B cell (primary cell): ENCODE measurements at regions not wholly inside any gene's neighbourhood (a gene's known extent, or its start where the extent isn't known, plus 50 kb on each side); places are given as distances from the start of the nearest gene placed in this dataset.

Experiments used
- ATAC-seq: fragments of 200-7000 bp; cut with Tn5 transposase; one replicate; pipeline ENCODE4 v1.10.0; 2021; ENCODE audit warnings: low read depth, mild to moderate bottlenecking, moderate number of reproducible peaks, moderate library complexity
- CTCF ChIA-PET: fragments of 350-600 bp; sonication (Branson Sonifier 250); formaldehyde crosslinking; loops from one replicate; lab custom pipeline; 2021; ENCODE audit warnings: antibody characterized with exemption, inconsistent platforms; lab: Charles Lee
- POLR2A ChIA-PET: fragments of 350-600 bp; sonication (Branson Sonifier 250); formaldehyde crosslinking; loops from one replicate; lab custom pipeline; 2021; ENCODE audit warnings: antibody characterized with exemption; lab: Charles Lee
- DNase-seq: peaks from one replicate; pipeline ENCODE4 v3.0.0; 2013
- H2AFZ ChIP-seq: 2 replicates; pipeline ENCODE4 v1.6.1; 2012; ENCODE audit warnings: mild to moderate bottlenecking, low read depth, low read length; ENCODE audit not compliant: insufficient read depth, poor library complexity, severe bottlenecking
- H3K27ac ChIP-seq, 2 donors: 1 replicate in 1 of 2; 2 replicates in 1 of 2; pipeline ENCODE4 v1.5.1; 2012 to 2013; ENCODE audit warnings: low read length in 2 of 2, mild to moderate bottlenecking in 2 of 2, moderate library complexity in 1 of 2
- H3K27me3 ChIP-seq, 4 experiments: fragments of 200-600 bp in 1 of 4; sonication (generic) in 1 of 4; replicated peaks in 1 of 4; 1 replicate in 2 of 4; 2 replicates in 2 of 4; pipeline versions ENCODE4 v1.6.1 to v1.7.0; 2013 to 2016; ENCODE audit warnings: low read length in 3 of 4, mild to moderate bottlenecking in 2 of 4, mixed read lengths in 1 of 4, moderate library complexity in 1 of 4; ENCODE audit not compliant: insufficient read depth in 4 of 4, control insufficient read depth in 3 of 4; ENCODE audit errors: control extremely low read depth in 1 of 4
- H3K36me3 ChIP-seq, 2 experiments: replicated peaks in 1 of 2; 1 replicate in 1 of 2; 2 replicates in 1 of 2; pipeline versions ENCODE4 v1.6.1 to v1.7.1; 2013; ENCODE audit warnings: low read length in 1 of 2; ENCODE audit not compliant: insufficient read depth in 2 of 2, control insufficient read depth in 1 of 2; ENCODE audit errors: control extremely low read depth in 1 of 2, extremely low read depth in 1 of 2
- H3K4me1 ChIP-seq, 2 donors: fragments of 200-600 bp in 1 of 2; sonication (generic) in 1 of 2; 1 replicate in 1 of 2; 2 replicates in 1 of 2; pipeline versions ENCODE4 v1.5.1 to v1.6.1; 2013 to 2017; ENCODE audit warnings: low read length in 2 of 2; ENCODE audit not compliant: control insufficient read depth in 2 of 2, insufficient read depth in 2 of 2
- H3K4me2 ChIP-seq: replicated peaks from 2 replicates; pipeline ENCODE3; 2012; ENCODE audit warnings: mild to moderate bottlenecking, low read depth, low read length; ENCODE audit not compliant: poor library complexity, severe bottlenecking
- H3K4me3 ChIP-seq, 5 experiments: fragments of 200-600 bp in 1 of 5; sonication (generic) in 1 of 5; 1 replicate in 3 of 5; 2 replicates in 2 of 5; pipeline versions ENCODE4 v1.5.1 to v1.7.0; 2011 to 2016; ENCODE audit warnings: low read length in 4 of 5, mild to moderate bottlenecking in 4 of 5, low read depth in 2 of 5, control low read depth in 1 of 5, moderate library complexity in 1 of 5; ENCODE audit not compliant: insufficient read depth in 1 of 5; ENCODE audit errors: control extremely low read depth in 1 of 5, extremely low read depth in 1 of 5
- H3K79me2 ChIP-seq: fragments of 200-600 bp; sonication (generic); one replicate; pipeline ENCODE4 v1.6.0; 2016; ENCODE audit warnings: low read length; ENCODE audit not compliant: control insufficient read depth, insufficient read depth
- H3K9ac ChIP-seq: fragments of 200-600 bp; sonication (generic); 2 replicates; pipeline ENCODE4 v1.6.1; 2017; ENCODE audit warnings: mild to moderate bottlenecking, low read length, moderate library complexity
- H3K9me3 ChIP-seq, 3 donors: one replicate each; pipeline versions ENCODE4 v1.6.1 to v1.7.1; 2013; ENCODE audit warnings: low read length in 2 of 3; ENCODE audit not compliant: control insufficient read depth in 2 of 3, insufficient read depth in 1 of 3; ENCODE audit errors: control extremely low read depth in 1 of 3
- H4K20me1 ChIP-seq: 2 replicates; pipeline ENCODE4 v1.6.0; 2012; ENCODE audit warnings: mild to moderate bottlenecking, low read length; ENCODE audit not compliant: insufficient read depth, control insufficient read depth, poor library complexity, severe bottlenecking
- H3K27ac Mint-ChIP-seq: one replicate; pipeline ENCODE4 v1.8.0; 2021; ENCODE audit warnings: mixed read lengths
- H3K27me3 Mint-ChIP-seq: one replicate; pipeline ENCODE4 v1.8.0; 2021; ENCODE audit warnings: mixed read lengths
- H3K4me1 Mint-ChIP-seq: one replicate; pipeline ENCODE4 v1.8.0; 2021; ENCODE audit warnings: mixed read lengths
- H3K4me3 Mint-ChIP-seq: one replicate; pipeline ENCODE4 v1.8.0; 2021; ENCODE audit warnings: mixed read lengths
- H3K9me3 Mint-ChIP-seq: one replicate; pipeline ENCODE4 v1.8.0; 2022; ENCODE audit warnings: mixed read lengths; ENCODE audit not compliant: insufficient read depth
- CTCF ChIP-seq: fragments of 200-600 bp; IDR thresholded peaks from one replicate; pipeline ENCODE4 v1.8.0; 2022; ENCODE audit warnings: antibody characterized with exemption, mild to moderate bottlenecking
- EZH2 ChIP-seq: IDR thresholded peaks from 2 replicates; pipeline ENCODE4 v1.6.1; 2012; ENCODE audit warnings: borderline replicate concordance, low read depth, mild to moderate bottlenecking, moderate library complexity, low read length; ENCODE audit not compliant: insufficient read depth, poor library complexity, severe bottlenecking
- WGBS: methylation state at CpG from one replicate; pipeline ENCODE4 v1.1.5; 2013; ENCODE audit warnings: missing lambda C conversion rate; ENCODE audit not compliant: insufficient coverage; 5-methylcytosine and 5-hydroxymethylcytosine counted together
- intact Hi-C: fragments of 100-400 bp; cut with micrococcal nuclease; formaldehyde crosslinking; loops from one replicate; pipeline ENCODE4 v1.10.0; 2022

GRCh38 chr14:98893675-98894074, 378.3 kb downstream of the BCL11B start:
- Mint-ChIP-seq H3K27ac (no peak overlapping the region), H3K27me3 (no peaks in the 10 kb centered on the region), H3K4me3 (no peak overlapping the region), H3K4me1 (no peaks in the 10 kb centered on the region), H3K9me3 (peaks cover 8% of the 10 kb centered on the region)
- no peak for ATAC-seq
- Histone ChIP-seq H3K27ac (no peak overlapping the region), H3K4me3 (no peak overlapping the region), H3K79me2 (no peaks in the 10 kb centered on the region), H3K27me3 (no peaks in the 10 kb centered on the region), H3K9ac (no peak overlapping the region), H2AFZ (no peak overlapping the region), H3K36me3 (no peaks in the 10 kb centered on the region), H3K4me1 (no peaks in the 10 kb centered on the region), H3K4me2 (no peak overlapping the region), H3K9me3 (peaks cover 0 to 47% (median 0%) of the 10 kb centered on the region in 3 donors), H4K20me1 (no peaks in the 10 kb centered on the region)
- no peak for DNase-seq
- TF ChIP-seq CTCF (no peak), EZH2 (no peak)
- ChIA-PET POLR2A (no interaction called here), CTCF (interaction anchor here (1.3 kb wide), 1 partner anchor 11 kb away, joined by 3 read pairs; no protein-coding TSS in a partner anchor)
- intact Hi-C loops = no loop called here

GRCh38 chr14:98894600-98894999, 377.4 kb downstream of the BCL11B start:
- Histone ChIP-seq H3K4me1 (no peaks in the 10 kb centered on the region), H3K79me2 (no peaks in the 10 kb centered on the region), H3K9ac (no peak overlapping the region), H3K4me3 (no peak overlapping the region), H3K4me2 (no peak overlapping the region), H4K20me1 (no peaks in the 10 kb centered on the region), H3K9me3 (peaks cover 0 to 49% (median 0%) of the 10 kb centered on the region in 3 donors), H3K27me3 (no peaks in the 10 kb centered on the region), H3K36me3 (no peaks in the 10 kb centered on the region), H2AFZ (no peak overlapping the region), H3K27ac (no peak overlapping the region)
- Mint-ChIP-seq H3K4me1 (no peaks in the 10 kb centered on the region), H3K4me3 (no peak overlapping the region), H3K9me3 (peaks cover 8% of the 10 kb centered on the region), H3K27me3 (no peaks in the 10 kb centered on the region), H3K27ac (no peak overlapping the region)
- intact Hi-C loops = no loop called here
- ATAC-seq (no peak), DNase-seq (no peak)
- ChIA-PET CTCF (interaction anchor here (1.3 kb wide), 1 partner anchor 10 kb away, joined by 3 read pairs; no protein-coding TSS in a partner anchor), POLR2A (no interaction called here)
- TF ChIP-seq CTCF (no peak), EZH2 (no peak)
- WGBS = 90% methylated on average over 5 of the region's 5 CpGs
